Transverse colon (tissue), 4 donors: ENCODE measurements at regions not wholly inside any gene's neighbourhood (a gene's known extent, or its start where the extent isn't known, plus 50 kb on each side); places are given as distances from the start of the nearest gene placed in this dataset.

Experiments used
- EP300 ChIP-seq: sonication (generic); formaldehyde crosslinking; IDR thresholded peaks from one replicate; pipeline ENCODE4 v1.6.1; 2017; ENCODE audit warnings: antibody characterized with exemption, low read depth
- POLR2A ChIP-seq: fragments of 450-650 bp; IDR thresholded peaks from one replicate; pipeline ENCODE4 v1.6.1; 2016; ENCODE audit warnings: antibody characterized with exemption, mild to moderate bottlenecking, moderate library complexity
- POLR2AphosphoS5 ChIP-seq, 3 donors: sonication (generic); formaldehyde crosslinking; IDR thresholded peaks; one replicate each; pipeline ENCODE4 v1.6.1; 2016; ENCODE audit warnings: antibody characterized with exemption in 3 of 3
- TF ChIP-seq, protein P1 (sequence below), 5 experiments: fragments of 200-600 bp in 3 of 5; fragments of 450-650 bp in 2 of 5; sonication (generic) in 3 of 5; IDR thresholded peaks; 1 replicate in 2 of 5; 2 replicates in 3 of 5; pipeline ENCODE4 v1.5.1; 2016 to 2017; ENCODE audit warnings: antibody characterized with exemption in 5 of 5, inconsistent platforms in 3 of 5, mild to moderate bottlenecking in 2 of 5, moderate library complexity in 1 of 5

DNA sequence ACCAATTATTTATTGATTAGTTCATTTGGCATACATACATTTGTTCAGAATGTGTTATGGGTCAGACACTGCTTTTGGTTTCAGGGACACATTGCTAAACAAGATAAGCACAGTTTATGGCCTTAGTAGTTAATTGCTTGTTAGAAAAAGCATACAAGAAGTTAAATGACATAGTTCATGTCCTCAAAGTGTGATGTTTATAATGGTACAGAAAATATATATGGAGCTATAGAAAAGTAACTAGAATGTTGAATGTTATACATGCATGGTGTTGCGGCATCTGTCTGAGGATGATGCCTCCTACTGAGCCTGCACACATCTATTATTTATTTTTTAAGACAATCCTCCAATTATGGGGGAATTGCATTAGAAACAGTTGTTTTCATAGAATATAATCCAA is 1476.3 kb upstream of the PCDH7 start:
- TF ChIP-seq, protein P1, sequence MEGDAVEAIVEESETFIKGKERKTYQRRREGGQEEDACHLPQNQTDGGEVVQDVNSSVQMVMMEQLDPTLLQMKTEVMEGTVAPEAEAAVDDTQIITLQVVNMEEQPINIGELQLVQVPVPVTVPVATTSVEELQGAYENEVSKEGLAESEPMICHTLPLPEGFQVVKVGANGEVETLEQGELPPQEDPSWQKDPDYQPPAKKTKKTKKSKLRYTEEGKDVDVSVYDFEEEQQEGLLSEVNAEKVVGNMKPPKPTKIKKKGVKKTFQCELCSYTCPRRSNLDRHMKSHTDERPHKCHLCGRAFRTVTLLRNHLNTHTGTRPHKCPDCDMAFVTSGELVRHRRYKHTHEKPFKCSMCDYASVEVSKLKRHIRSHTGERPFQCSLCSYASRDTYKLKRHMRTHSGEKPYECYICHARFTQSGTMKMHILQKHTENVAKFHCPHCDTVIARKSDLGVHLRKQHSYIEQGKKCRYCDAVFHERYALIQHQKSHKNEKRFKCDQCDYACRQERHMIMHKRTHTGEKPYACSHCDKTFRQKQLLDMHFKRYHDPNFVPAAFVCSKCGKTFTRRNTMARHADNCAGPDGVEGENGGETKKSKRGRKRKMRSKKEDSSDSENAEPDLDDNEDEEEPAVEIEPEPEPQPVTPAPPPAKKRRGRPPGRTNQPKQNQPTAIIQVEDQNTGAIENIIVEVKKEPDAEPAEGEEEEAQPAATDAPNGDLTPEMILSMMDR (IDR thresholded peaks at IDR 0.05), result no peak
- TF ChIP-seq EP300 (no peak), POLR2AphosphoS5 (IDR thresholded peaks at IDR 0.05) (no peak), POLR2A (no peak)
